H9 (cell line): ENCODE measurements at regions not wholly inside any gene's neighbourhood (a gene's known extent, or its start where the extent isn't known, plus 50 kb on each side); places are given as distances from the start of the nearest gene placed in this dataset.

Experiments
- DNase-seq: peaks from one replicate; pipeline ENCODE4 v3.0.0-alpha.2; 2017
- H2AFZ ChIP-seq: one replicate; pipeline ENCODE4 v1.6.1; 2013; ENCODE audit warnings: mild to moderate bottlenecking, low read length, control low read depth, moderate library complexity
- H2AK5ac ChIP-seq: 2 replicates; pipeline ENCODE4 v1.6.1; 2013; ENCODE audit warnings: low read length, control low read depth, mixed read lengths; ENCODE audit not compliant: insufficient read length
- H2BK120ac ChIP-seq: one replicate; pipeline ENCODE4 v1.6.1; 2013; ENCODE audit warnings: low read depth, mild to moderate bottlenecking, low read length, control low read depth, inconsistent platforms; ENCODE audit not compliant: poor library complexity, severe bottlenecking
- H2BK12ac ChIP-seq: 2 replicates; pipeline ENCODE4 v1.6.1; 2013; ENCODE audit warnings: low read length, control low read depth, mixed read lengths, low read depth; ENCODE audit not compliant: insufficient read length
- H2BK15ac ChIP-seq: 2 replicates; pipeline ENCODE4 v1.6.1; 2013; ENCODE audit warnings: low read depth, low read length, control low read depth
- H2BK20ac ChIP-seq: one replicate; pipeline ENCODE4 v1.6.1; 2013; ENCODE audit warnings: low read depth, mild to moderate bottlenecking, low read length, control low read depth, inconsistent platforms; ENCODE audit not compliant: poor library complexity, severe bottlenecking
- H2BK5ac ChIP-seq: 2 replicates; pipeline ENCODE4 v1.6.1; 2013; ENCODE audit warnings: low read length, control low read depth, mixed read lengths; ENCODE audit not compliant: insufficient read length
- H3K14ac ChIP-seq: 2 replicates; pipeline ENCODE4 v1.6.1; 2013; ENCODE audit warnings: low read length, control low read depth; ENCODE audit not compliant: insufficient read depth
- H3K18ac ChIP-seq: 2 replicates; pipeline ENCODE4 v1.6.1; 2013; ENCODE audit warnings: low read depth, mild to moderate bottlenecking, mixed read lengths, low read length, control low read depth; ENCODE audit not compliant: insufficient read length
- H3K23ac ChIP-seq: 2 replicates; pipeline ENCODE4 v1.6.1; 2013; ENCODE audit warnings: low read length, control low read depth, mixed read lengths, low read depth; ENCODE audit not compliant: insufficient read length
- H3K23me2 ChIP-seq: 2 replicates; pipeline ENCODE4 v1.6.1; 2013; ENCODE audit warnings: low read depth, mild to moderate bottlenecking, mixed read lengths, low read length, control low read depth; ENCODE audit not compliant: insufficient read length, poor library complexity, severe bottlenecking
- H3K27ac ChIP-seq: 2 replicates; pipeline ENCODE4 v1.5.1; 2013; ENCODE audit warnings: low read length, control low read depth, mixed read lengths, low read depth; ENCODE audit not compliant: insufficient read length
- H3K27me3 ChIP-seq: 2 replicates; pipeline ENCODE4 v1.6.1; 2013; ENCODE audit warnings: low read length, control low read depth, inconsistent platforms; ENCODE audit not compliant: insufficient read depth
- H3K4ac ChIP-seq: 2 replicates; pipeline ENCODE4 v1.6.1; 2013; ENCODE audit warnings: low read depth, mild to moderate bottlenecking, control low read depth, inconsistent platforms, low read length, moderate library complexity
- H3K4me1 ChIP-seq: 2 replicates; pipeline ENCODE4 v1.6.1; 2013; ENCODE audit warnings: low read length, control low read depth, inconsistent platforms; ENCODE audit not compliant: insufficient read depth
- H3K4me2 ChIP-seq: 2 replicates; pipeline ENCODE4 v1.6.1; 2013; ENCODE audit warnings: low read length, control low read depth, mixed read lengths; ENCODE audit not compliant: insufficient read length, insufficient read depth
- H3K56ac ChIP-seq: 2 replicates; pipeline ENCODE4 v1.6.1; 2013; ENCODE audit warnings: low read depth, mild to moderate bottlenecking, mixed read lengths, low read length, control low read depth; ENCODE audit not compliant: insufficient read length
- H3K79me1 ChIP-seq: 2 replicates; pipeline ENCODE4 v1.6.1; 2013; ENCODE audit warnings: low read depth, mild to moderate bottlenecking, moderate library complexity, low read length, control low read depth, inconsistent platforms; ENCODE audit not compliant: insufficient read depth, poor library complexity, severe bottlenecking
- H3K79me2 ChIP-seq: 2 replicates; pipeline ENCODE4 v1.6.1; 2013; ENCODE audit warnings: low read length, control low read depth, inconsistent platforms; ENCODE audit not compliant: insufficient read depth
- H3K9ac ChIP-seq: 2 replicates; pipeline ENCODE4 v1.6.1; 2013; ENCODE audit warnings: low read length, control low read depth, mixed read lengths; ENCODE audit not compliant: insufficient read length; ENCODE audit errors: extremely low read depth
- H3K9me3 ChIP-seq: one replicate; pipeline ENCODE4 v1.6.1; 2013; ENCODE audit warnings: low read depth, low read length, inconsistent platforms; ENCODE audit not compliant: control insufficient read depth
- H3T11ph ChIP-seq: one replicate; pipeline ENCODE4 v1.6.1; 2013; ENCODE audit warnings: mild to moderate bottlenecking, low read length, control low read depth, inconsistent platforms
- H4K20me1 ChIP-seq: one replicate; pipeline ENCODE4 v1.6.1; 2013; ENCODE audit not compliant: control insufficient read depth, insufficient read length, insufficient read depth
- H4K5ac ChIP-seq: 2 replicates; pipeline ENCODE4 v1.6.1; 2013; ENCODE audit warnings: low read depth, mild to moderate bottlenecking, mixed read lengths, low read length, control low read depth; ENCODE audit not compliant: insufficient read length
- H4K8ac ChIP-seq: replicated peaks from 2 replicates; pipeline ENCODE4 v1.6.1; 2013; ENCODE audit warnings: low read length, control low read depth, mixed read lengths, low read depth; ENCODE audit not compliant: insufficient read length
- H4K91ac ChIP-seq: 2 replicates; pipeline ENCODE4 v1.6.1; 2013; ENCODE audit warnings: low read depth, mild to moderate bottlenecking, moderate library complexity, mixed read lengths, low read length, control low read depth; ENCODE audit not compliant: insufficient read length
- H3K27ac Mint-ChIP-seq, 3 experiments: 2 replicates in 2 of 3; 3 replicates in 1 of 3; pipeline ENCODE4 v1.8.0; 2020 to 2021; ENCODE audit warnings: mixed read lengths in 3 of 3, mild to moderate bottlenecking in 1 of 3, moderate library complexity in 1 of 3
- H3K27me3 Mint-ChIP-seq: 2 replicates; pipeline ENCODE4 v1.8.0; 2021; ENCODE audit warnings: low read depth, mild to moderate bottlenecking, moderate library complexity, mixed read lengths
- H3K36me3 Mint-ChIP-seq, 3 experiments: 2 replicates in 2 of 3; 3 replicates in 1 of 3; pipeline ENCODE4 v1.8.0; 2020 to 2021; ENCODE audit warnings: low read depth in 3 of 3, mixed read lengths in 3 of 3; ENCODE audit not compliant: insufficient read depth in 1 of 3
- H3K4me1 Mint-ChIP-seq, 2 experiments: 2 replicates each; pipeline ENCODE4 v1.8.0; 2020; ENCODE audit warnings: mixed read lengths in 2 of 2
- H3K4me3 Mint-ChIP-seq, 2 experiments: 2 replicates in 1 of 2; 3 replicates in 1 of 2; pipeline ENCODE4 v1.8.0; 2020 to 2021; ENCODE audit warnings: mild to moderate bottlenecking in 2 of 2, mixed read lengths in 2 of 2, moderate library complexity in 1 of 2
- H3K9me3 Mint-ChIP-seq, 2 experiments: 2 replicates in 1 of 2; 3 replicates in 1 of 2; pipeline ENCODE4 v1.8.0; 2020; ENCODE audit warnings: mild to moderate bottlenecking in 2 of 2, mixed read lengths in 2 of 2, moderate library complexity in 1 of 2
- CTCF ChIP-seq: fragments of 200-600 bp; sonication (generic); conservative IDR thresholded peaks from 3 replicates; pipeline ENCODE4 v1.8.0; 2021; ENCODE audit warnings: antibody characterized with exemption, mild to moderate bottlenecking
- WGBS: extraction: QIAGEN DNeasy Blood & Tissue Kit; methylation state at CpG from one replicate; pipeline ENCODE4 v1.1.7; 2013; ENCODE audit warnings: missing lambda C conversion rate, low lambda C conversion rate, mixed read lengths; ENCODE audit not compliant: insufficient read length; ENCODE audit errors: extremely low coverage; 5-methylcytosine and 5-hydroxymethylcytosine counted together

DNA sequence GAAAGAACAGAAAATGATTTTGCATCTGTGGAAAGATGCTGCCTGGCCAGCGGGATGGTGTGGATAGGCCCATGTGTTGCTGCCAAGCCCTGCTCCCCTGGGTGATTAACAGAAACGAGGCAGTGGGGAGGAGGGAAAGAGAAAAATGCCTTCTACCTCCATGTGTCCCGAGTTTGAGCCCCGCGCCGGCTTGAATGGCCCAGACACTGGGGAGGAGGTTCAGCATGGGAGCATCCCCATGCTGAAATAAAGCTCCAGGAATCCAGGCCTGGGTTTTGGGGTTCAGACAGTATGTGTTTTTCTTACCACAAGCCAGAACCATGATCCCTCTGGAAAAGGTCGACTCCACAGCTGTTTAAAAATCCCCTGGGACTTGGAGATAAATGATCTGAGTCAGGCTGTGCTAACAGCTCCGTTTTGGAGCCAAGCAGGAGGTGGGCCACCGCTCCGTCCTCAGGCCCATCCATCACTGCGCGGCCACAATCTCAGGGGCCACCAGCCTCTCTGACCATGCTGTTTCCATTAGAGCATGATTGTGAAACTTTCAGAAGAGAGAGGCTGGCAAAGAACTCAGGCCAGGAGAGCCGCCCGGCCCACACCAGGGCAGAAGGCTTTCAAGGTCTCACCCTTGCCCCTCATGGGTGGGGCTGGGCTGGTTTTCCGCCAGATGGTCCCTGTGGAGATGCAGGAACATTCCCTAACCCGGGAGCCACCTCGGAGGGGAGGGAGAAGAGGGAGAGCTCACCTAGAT, 299.7 kb downstream of the ZEB1 start:
- Mint-ChIP-seq H3K9me3 (peaks cover 6 to 12% of the 10 kb centered on the region in 2 experiments), H3K27me3 (no peaks in the 10 kb centered on the region), H3K4me3 (no peak overlapping the region), H3K4me1 (peaks cover 19 to 24% of the 10 kb centered on the region in 2 experiments), H3K27ac (peak overlapping the region in 1 of 3 experiments; percentile 40; a peak in 1 of 7 replicates), H3K36me3 (peaks cover 3 to 8% (median 5%) of the 10 kb centered on the region in 3 experiments; a peak in 5 of 7 replicates)
- Histone ChIP-seq H3K56ac (no peak overlapping the region), H2BK120ac (no peak overlapping the region), H3K23me2 (no peaks in the 10 kb centered on the region), H4K5ac (no peak overlapping the region), H3K27ac (no peak overlapping the region), H3K18ac (no peak overlapping the region), H2BK20ac (no peak overlapping the region), H3K4ac (no peak overlapping the region), H2AK5ac (no peak overlapping the region), H3K14ac (no peak overlapping the region), H3K9ac (no peak overlapping the region), H3K27me3 (no peaks in the 10 kb centered on the region), H3K4me1 (0 out of 2 replicates have a peak, but pooled peaks cover 3% of the 10 kb centered on the region), H2AFZ (no peak overlapping the region), H3T11ph (no peak overlapping the region), H3K4me2 (no peak overlapping the region), H4K91ac (no peak overlapping the region), H2BK5ac (no peak overlapping the region), H3K9me3 (no peaks in the 10 kb centered on the region), H2BK15ac (no peak overlapping the region), H2BK12ac (no peak overlapping the region), H4K20me1 (no peaks in the 10 kb centered on the region), H4K8ac (no peak overlapping the region), H3K79me2 (no peaks in the 10 kb centered on the region), H3K23ac (no peak overlapping the region), H3K79me1 (no peaks in the 10 kb centered on the region)
- TF ChIP-seq CTCF = no peak
- WGBS = no CpG with 5 or more reads among the region's 17 CpGs
- DNase-seq = no peak
